ENCODE measurements at regions not wholly inside any gene's neighbourhood (a gene's known extent, or its start where the extent isn't known, plus 50 kb on each side); places are given as distances from the start of the nearest gene placed in this dataset.

- DNase-seq, result no peak
These were observed 178.6 kb upstream of the EEA1 start for GRCh38 chr12:93107514-93108312.

- no peak for DNase-seq
These were observed 179.9 kb upstream of the EEA1 start for GRCh38 chr12:93108985-93109384.

DNA sequence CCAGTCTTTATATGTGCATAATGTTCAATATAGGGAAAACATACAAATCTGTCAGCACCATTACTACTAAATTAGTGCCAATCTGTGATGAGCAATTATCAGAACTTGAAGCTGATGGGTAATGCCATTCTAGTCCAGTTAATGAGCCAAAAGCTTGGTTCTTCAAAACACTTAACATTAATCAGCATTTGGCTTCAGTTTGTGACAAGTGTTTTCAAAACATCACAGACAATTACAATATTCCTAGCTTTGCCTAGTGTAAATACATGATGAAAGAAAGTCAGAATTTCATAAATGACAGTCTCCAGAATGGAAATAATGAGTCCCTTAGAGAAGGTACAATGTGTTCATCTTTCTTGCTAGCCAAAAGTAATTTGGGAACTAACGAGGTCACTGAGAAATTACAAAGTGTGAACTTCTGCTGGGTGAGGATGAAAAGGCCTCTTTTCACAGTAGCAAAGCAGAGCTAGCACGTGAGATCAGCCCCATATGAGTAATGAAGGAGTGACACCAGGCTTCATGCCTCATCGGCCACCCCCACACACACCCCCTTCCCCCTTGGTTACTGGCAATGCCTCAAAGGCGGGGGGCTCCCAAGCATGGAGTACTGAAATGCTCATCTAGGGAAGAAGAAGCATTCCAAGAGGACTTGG, 180.6 kb upstream of the EEA1 start:
- no peak for DNase-seq

GRCh38 chr12:93111773-93112172, 182.7 kb upstream of the EEA1 start:
- no peak for DNase-seq

DNA sequence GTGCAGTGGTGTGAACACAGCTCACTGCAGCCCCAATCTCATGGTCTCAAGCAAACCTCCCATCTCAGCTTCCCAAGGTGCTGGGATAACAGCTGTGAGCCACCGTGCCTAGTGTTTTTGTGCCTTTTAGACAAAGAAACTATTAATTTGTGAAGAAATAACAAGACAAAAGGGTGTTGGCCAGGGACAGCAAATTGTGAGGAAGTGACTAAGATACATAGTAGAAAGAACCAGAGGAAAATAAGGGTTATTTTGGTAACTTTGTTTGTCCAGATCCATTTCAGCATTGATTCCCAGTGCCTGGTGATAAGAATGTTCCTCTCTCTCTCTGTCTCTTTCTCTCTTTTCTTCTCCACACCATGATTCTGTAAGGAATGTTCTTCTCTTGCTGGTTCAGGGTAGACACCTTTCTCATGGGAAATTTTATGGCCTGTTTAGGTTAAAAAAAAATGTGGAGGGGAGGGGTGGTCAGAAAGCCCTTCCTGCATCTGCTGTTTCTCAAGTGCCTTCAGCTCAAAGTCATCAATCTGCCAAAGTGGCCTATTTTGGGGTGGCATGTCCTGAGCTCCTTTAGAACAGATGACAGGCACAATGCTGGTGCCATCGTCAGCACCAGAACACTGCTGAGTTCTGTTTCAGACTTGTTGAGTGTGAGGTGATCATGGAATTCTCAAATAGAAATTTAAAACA, 184.4 kb upstream of the EEA1 start:
- DNase-seq, result no peak

DNA sequence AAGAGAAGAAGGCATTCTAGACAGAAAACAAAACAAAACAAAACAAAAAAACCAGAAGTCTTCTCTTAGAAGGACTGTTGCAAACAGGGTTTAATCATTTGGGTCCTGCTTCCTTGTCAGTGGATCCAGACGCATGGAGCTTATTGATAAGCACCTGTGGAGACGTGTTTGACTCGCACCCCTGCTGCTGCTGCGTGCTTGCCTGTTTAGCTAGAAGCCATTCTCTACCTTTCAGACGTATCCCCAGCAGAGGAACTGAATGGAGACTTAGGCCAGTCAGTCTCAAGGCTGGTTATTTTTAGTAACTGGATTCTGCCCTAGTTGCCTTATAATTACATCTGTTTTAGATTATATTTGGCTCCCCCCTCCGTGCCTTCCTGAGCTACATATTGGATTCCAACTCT, 186.1 kb upstream of the EEA1 start:
- no peak for DNase-seq

DNA sequence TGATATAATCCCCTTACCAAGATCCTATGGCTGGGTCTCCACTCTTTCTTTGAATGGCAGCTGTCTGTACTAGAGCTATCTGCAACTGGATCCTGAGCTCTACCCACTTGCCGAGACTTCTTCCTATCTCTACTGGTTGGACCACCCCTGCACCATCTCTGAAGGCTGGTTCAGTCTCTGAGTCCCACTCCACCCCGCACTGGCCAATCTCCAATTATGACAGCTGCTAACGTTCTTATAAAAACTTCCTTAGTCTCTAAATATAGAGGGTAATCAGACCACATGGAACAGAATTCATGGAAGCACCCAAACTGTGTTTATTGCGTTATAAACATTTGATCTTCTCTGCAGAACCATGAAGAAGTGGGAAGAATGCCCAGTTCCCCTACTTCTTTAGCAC, 186.6 kb upstream of the EEA1 start:
- DNase-seq, result no peak

DNA sequence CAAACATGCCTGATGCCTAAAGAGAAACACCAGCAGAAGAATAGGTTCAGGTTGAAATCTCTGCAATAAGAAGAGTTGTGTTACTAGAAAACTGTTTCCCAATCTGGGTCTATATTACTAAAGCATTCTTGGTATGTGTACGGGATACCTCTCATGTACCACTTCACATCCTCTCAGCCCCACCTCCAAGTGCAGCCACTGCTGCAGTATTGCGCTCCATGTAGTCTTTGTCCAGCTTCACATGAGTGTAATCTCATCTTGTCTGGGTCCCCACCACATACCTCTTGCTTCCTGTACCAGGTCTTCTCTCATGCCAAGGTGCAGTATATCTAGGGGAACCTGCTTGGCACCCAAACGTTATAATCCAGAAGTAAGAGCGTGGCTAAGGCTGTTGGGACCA, 187.5 kb upstream of the EEA1 start:
- no peak for DNase-seq

DNA sequence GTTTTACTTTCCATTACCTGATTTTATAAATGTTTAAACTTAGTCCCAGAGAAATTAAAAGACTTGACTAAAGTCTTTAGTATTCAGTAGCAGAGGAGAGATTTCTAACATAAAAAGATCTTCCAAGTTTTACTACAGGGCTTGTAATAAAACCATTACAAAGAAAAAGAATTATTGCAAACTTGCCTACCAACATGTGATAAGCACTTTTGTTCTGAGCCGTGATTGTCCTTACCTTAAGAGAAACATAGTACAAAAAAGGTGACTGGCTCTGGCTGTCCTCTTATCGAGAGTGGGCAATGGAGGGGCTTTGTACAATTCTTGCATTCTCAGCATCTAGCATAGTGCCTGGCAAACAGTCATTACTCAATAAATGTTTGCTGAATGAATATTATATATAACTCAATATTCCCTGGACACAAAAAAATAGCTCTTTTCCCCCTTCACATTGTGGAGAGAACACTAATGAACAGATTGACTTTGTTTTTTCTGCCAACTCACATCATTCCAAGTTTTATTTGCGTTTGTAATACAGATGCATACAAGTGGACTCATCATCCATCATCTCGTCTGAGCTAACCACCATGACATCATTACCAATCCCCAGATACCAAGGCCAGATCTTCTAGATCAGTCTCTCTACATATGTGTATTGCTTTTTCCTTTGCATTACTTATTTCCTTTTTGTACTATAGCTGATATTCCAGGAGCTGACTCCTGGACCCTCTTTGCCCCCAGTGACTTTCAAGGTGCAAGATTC, 192.8 kb upstream of the EEA1 start:
- DNase-seq, result no peak

DNA sequence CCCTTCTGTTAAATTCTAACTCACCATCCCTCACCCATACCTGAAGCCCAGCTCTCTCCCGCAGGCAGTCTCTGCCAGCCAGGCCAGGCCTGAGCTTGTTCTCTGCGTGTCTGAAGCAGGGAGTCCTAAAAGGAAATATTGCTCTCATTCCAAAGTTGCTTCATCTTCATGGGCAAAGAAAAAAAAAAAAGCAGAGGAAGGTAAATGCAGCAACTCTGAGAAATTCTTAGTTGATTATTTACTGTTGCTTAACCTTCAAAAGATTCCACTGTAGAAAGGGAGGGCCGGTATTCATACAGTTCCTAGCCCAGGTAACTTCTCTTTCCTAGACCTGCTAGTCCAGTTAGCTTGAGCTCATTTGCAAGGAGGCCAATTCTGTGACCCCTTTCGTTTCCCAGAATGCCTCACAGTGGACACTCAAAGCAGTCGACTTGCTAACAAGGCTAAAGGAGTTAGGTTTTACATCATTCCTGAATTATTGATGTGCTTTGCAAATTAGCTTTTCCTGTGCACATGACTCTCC, 193.5 kb upstream of the EEA1 start:
- DNase-seq, result no peak

DNA sequence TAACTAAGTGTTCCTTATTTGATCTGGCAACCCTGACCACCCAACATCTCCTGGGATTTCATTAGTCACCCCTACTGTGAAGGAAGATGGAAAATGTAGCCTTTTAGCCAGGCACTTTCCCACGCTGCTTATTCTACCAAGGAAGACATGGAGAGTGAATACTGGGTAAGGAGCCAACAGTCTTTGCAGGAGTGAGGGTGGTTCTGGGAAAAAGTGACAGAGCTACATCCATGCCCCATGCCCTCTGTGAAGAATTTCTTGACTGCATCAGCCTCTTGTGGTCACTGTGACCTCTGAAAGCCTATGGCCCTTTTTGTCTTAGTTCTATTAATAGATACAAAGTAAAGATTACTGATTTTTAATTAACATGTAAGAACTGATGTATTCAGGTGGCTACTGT, 196.0 kb upstream of the EEA1 start:
- DNase-seq, result no peak

GRCh38 chr12:93126069-93126474, 197.0 kb upstream of the EEA1 start:
- no peak for DNase-seq

- DNase-seq, result no peak
These were observed 198.0 kb upstream of the EEA1 start for GRCh38 chr12:93127107-93127560.

GRCh38 chr12:93127582-93128331, 198.7 kb upstream of the EEA1 start:
- peak; percentile 93 for DNase-seq

DNA sequence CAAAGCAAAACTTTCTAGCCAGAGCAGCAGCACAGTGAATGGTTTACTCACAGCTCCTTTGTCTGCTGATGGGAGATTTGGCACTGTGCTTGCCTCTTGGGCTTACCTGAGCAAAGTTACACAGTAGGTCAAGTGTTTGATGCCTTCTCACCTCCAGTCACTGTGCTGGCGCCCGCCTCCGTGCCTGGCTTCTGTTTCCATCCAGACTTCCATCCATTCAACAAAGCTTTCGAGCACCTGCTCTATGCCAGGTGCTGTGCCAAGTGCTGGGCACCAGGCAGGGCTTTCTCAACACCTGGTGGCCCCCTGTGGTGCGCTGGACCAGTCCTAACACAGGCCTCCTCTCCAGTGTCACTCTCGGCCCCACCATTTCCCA, 199.2 kb upstream of the EEA1 start:
- peak; percentile 93 for DNase-seq

DNA sequence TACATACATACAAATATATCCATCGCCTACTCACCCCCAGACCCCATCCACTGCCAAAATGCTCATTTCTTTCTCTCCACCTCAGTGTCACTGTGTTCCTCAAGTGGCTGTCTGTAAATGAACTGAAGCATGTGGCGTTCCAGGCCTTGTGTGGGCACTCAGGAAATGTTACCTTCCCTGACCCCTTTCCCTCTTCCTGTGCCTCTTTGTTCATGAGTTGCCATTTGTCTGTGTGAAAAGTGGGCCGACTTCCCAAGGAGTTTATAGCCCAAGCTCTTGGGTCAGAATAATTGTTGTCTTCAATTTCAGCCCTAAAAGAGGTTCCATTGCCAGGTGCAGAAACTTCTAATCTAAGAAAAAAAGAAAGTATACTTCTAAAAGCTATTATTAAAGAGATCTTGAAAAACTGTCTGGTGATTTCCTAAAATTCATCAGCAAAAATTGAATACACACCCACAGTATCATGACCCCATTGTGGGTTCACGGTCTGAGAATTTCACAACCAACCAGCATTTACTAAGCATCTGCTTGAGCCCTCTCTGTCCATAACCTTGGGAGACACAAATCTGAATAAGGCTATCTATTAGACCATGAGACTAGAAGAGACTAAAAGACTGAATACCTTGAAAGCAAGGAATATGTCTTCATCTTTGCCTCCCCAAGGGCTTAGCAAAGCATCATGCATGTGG, 201.4 kb upstream of the EEA1 start:
- no peak for DNase-seq

DNA sequence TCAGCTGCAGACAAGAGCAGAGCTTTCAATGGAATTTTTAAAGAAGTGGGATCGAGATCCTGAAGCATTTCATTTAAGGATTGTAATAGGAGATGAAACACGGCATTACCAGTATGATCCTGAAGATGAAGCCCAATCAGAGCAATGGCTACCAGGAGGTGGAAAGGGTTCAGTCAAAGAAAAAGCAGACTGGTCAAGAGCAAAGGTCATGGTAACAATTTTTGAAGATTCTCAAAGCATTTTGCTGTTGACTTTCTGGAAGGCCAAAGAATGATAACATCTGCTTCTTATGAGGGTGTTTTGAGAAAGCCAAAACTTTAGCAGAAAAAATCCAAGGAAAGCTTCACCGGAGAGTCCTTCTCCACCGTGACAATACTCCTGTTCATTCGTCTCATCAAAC, 204.3 kb upstream of the EEA1 start:
- no peak for DNase-seq

GRCh38 chr12:93134175-93134890, 205.2 kb upstream of the EEA1 start:
- no peak for DNase-seq

DNA sequence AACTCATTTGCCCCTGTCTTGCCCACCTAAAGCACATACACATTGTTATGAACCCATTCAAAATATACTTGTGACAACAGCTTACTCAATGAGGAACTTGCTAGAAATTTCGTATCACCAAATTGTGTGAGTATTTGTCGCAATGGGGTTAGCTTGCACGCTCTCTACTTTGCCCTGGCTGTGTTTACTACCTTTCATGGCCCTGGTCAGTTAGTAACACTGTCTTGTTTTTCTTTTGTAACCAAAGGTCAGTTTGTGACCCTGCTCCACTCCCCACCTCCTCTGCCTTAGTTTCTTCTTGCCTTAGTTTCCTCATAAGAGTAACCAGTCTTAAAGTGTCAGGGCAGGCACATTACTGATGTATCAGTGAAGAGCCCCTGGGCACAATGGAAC, 205.8 kb upstream of the EEA1 start:
- DNase-seq, result no peak

DNA sequence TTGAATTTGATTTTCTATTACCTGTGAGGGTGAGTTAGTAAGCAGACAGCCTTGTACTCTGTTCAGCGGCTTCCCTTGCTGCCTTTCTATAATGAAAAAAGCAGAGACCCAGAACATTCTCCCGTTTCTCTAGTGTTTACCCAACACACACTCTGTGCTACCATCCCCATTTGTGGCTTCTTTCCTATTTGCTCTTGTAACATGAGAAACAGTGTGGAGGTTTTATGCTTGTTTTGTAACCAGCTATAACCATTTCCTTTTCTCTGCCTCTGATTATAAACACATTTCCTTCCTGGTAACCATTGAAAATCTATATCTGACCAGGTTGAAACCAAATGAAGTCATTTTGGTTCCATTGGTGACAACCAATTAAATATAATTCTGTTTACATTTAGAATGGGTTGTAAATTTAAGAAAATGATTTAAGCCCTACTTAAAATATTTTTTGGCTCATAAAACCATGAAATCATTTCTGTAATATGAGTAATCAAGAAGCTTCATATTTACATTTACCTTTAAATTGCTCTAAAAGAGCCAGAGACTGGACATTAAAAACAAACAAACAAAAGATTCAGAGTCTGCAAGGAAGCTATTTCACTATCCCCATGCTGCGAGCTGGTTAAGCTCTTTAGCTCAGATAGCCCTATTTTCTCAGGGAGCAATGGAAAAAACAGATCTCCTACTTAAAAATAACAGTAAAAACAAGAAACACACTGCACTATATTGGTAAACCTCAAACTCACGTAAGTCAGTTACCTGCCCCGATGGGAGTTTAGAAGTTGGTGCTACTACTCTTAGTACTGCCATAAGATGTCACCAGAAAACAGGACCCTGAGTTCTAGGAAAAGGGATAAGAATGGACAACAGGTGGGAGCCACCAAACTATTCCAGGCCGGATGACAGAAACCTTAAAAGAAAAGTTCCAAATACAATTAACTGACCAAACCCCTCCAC, 206.5 kb upstream of the EEA1 start:
- DNase-seq, result peak; percentile 95
